Astrocyte (in vitro differentiated cells and primary cell): ENCODE measurements at regions not wholly inside any gene's neighbourhood (a gene's known extent, or its start where the extent isn't known, plus 50 kb on each side); places are given as distances from the start of the nearest gene placed in this dataset.

Experiments
- DNase-seq: peaks from one replicate; pipeline ENCODE4 v3.0.0-alpha.2; 2010; ENCODE audit warnings: low read depth
- FAIRE-seq: peaks from 2 replicates; lab custom pipeline; 2011; peaks lifted over from hg19 to GRCh38; lab: Jason Lieb, UNC
- H2AFZ ChIP-seq: 2 replicates; pipeline ENCODE4 v1.6.0; 2012; ENCODE audit warnings: low read depth, low read length, inconsistent platforms
- H3K27ac ChIP-seq: 2 replicates; pipeline ENCODE4 v1.5.1; 2011; ENCODE audit warnings: low read depth, low read length, inconsistent platforms
- H3K27me3 ChIP-seq: 2 replicates; pipeline ENCODE4 v1.6.0; 2011; ENCODE audit warnings: low read length, inconsistent platforms; ENCODE audit not compliant: insufficient read depth
- H3K36me3 ChIP-seq: 2 replicates; pipeline ENCODE4 v1.5.1; 2011; ENCODE audit warnings: low read length, inconsistent platforms; ENCODE audit not compliant: insufficient read depth
- H3K4me1 ChIP-seq: 2 replicates; pipeline ENCODE4 v1.5.1; 2011; ENCODE audit warnings: low read length, inconsistent platforms; ENCODE audit not compliant: insufficient read depth
- H3K4me2 ChIP-seq: 2 replicates; pipeline ENCODE4 v1.6.0; 2012; ENCODE audit warnings: low read length, inconsistent platforms
- H3K4me3 ChIP-seq: 2 replicates; pipeline ENCODE4 v1.5.1; 2011; ENCODE audit warnings: low read depth, mild to moderate bottlenecking, low read length, inconsistent platforms; ENCODE audit not compliant: insufficient read depth
- H3K79me2 ChIP-seq: 2 replicates; pipeline ENCODE4 v1.6.0; 2012; ENCODE audit warnings: mild to moderate bottlenecking, low read length, inconsistent platforms; ENCODE audit not compliant: insufficient read depth
- H3K9ac ChIP-seq: 2 replicates; pipeline ENCODE4 v1.6.0; 2012; ENCODE audit warnings: mild to moderate bottlenecking, low read length, inconsistent platforms
- H3K9me3 ChIP-seq: 2 replicates; pipeline ENCODE4 v1.5.1; 2012; ENCODE audit warnings: low read depth, mild to moderate bottlenecking, low read length, inconsistent platforms; ENCODE audit not compliant: insufficient read depth
- H4K20me1 ChIP-seq: 2 replicates; pipeline ENCODE4 v1.6.0; 2012; ENCODE audit warnings: low read length, inconsistent platforms; ENCODE audit not compliant: insufficient read depth
- H3K27ac Mint-ChIP-seq: one replicate; pipeline ENCODE4 v1.8.0; 2021; ENCODE audit warnings: mild to moderate bottlenecking, mixed read lengths; ENCODE audit not compliant: unreplicated experiment
- H3K27me3 Mint-ChIP-seq: one replicate; pipeline ENCODE4 v1.8.0; 2021; ENCODE audit warnings: low read depth, mixed read lengths; ENCODE audit not compliant: unreplicated experiment
- H3K36me3 Mint-ChIP-seq: one replicate; pipeline ENCODE4 v1.8.0; 2021; ENCODE audit warnings: low read depth, mixed read lengths; ENCODE audit not compliant: unreplicated experiment
- H3K4me1 Mint-ChIP-seq: one replicate; pipeline ENCODE4 v1.8.0; 2021; ENCODE audit warnings: low read depth, mixed read lengths; ENCODE audit not compliant: unreplicated experiment
- H3K4me3 Mint-ChIP-seq: one replicate; pipeline ENCODE4 v1.8.0; 2021; ENCODE audit warnings: mild to moderate bottlenecking, moderate library complexity, mixed read lengths; ENCODE audit not compliant: unreplicated experiment
- H3K9me3 Mint-ChIP-seq: one replicate; pipeline ENCODE4 v1.8.0; 2021; ENCODE audit warnings: mild to moderate bottlenecking, mixed read lengths; ENCODE audit not compliant: unreplicated experiment
- EZH2 ChIP-seq: IDR thresholded peaks from 2 replicates; pipeline ENCODE4 v1.6.1; 2012; ENCODE audit warnings: mild to moderate bottlenecking, low read length, inconsistent platforms; ENCODE audit not compliant: insufficient read depth
- TF ChIP-seq, protein P1 (sequence below): IDR thresholded peaks from 2 replicates; pipeline ENCODE4 v1.5.1; 2011; ENCODE audit warnings: low read depth, mild to moderate bottlenecking, inconsistent platforms, low read length, moderate library complexity; ENCODE audit not compliant: insufficient read depth

GRCh38 chr13:103726808-103727207, 660.6 kb upstream of the SLC10A2 start:
- TF ChIP-seq, protein P1, sequence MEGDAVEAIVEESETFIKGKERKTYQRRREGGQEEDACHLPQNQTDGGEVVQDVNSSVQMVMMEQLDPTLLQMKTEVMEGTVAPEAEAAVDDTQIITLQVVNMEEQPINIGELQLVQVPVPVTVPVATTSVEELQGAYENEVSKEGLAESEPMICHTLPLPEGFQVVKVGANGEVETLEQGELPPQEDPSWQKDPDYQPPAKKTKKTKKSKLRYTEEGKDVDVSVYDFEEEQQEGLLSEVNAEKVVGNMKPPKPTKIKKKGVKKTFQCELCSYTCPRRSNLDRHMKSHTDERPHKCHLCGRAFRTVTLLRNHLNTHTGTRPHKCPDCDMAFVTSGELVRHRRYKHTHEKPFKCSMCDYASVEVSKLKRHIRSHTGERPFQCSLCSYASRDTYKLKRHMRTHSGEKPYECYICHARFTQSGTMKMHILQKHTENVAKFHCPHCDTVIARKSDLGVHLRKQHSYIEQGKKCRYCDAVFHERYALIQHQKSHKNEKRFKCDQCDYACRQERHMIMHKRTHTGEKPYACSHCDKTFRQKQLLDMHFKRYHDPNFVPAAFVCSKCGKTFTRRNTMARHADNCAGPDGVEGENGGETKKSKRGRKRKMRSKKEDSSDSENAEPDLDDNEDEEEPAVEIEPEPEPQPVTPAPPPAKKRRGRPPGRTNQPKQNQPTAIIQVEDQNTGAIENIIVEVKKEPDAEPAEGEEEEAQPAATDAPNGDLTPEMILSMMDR: no peak
- no peak for TF ChIP-seq EZH2
- Histone ChIP-seq H3K27me3 (no peaks in the 10 kb centered on the region), H3K27ac (no peak overlapping the region), H3K36me3 (no peaks in the 10 kb centered on the region), H3K9ac (no peak overlapping the region), H4K20me1 (no peaks in the 10 kb centered on the region), H3K4me1 (no peaks in the 10 kb centered on the region), H3K4me3 (no peak overlapping the region), H3K4me2 (no peak overlapping the region), H3K9me3 (no peaks in the 10 kb centered on the region), H2AFZ (no peak overlapping the region), H3K79me2 (no peaks in the 10 kb centered on the region)
- Mint-ChIP-seq H3K27ac (no peak overlapping the region), H3K9me3 (peaks cover 3% of the 10 kb centered on the region), H3K36me3 (no peaks in the 10 kb centered on the region), H3K27me3 (no peaks in the 10 kb centered on the region), H3K4me1 (no peaks in the 10 kb centered on the region), H3K4me3 (no peak overlapping the region)
- FAIRE-seq (no peak), DNase-seq (no peak)

DNA sequence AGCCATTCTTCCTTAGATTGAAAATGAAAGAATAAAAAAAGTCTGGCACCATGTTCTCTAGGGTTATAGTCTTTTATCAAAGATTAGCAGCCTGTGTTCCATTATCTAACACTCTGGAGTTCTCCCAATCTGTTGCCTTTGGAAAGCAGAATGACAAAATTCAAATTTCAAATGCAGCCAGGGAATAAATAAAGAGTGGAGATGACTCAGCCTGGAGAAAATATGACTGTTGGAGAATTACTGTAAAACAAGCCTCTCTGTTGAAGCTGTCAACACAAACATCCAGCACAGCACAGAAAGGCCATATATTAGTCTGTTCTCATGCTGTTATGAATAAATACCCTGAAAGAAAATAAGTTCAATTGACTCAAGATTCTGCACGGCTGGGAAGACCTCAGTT, 650.5 kb upstream of the SLC10A2 start:
- no peak overlapping the region for H3K4me2 ChIP-seq
- H3K27ac ChIP-seq: no peak overlapping the region
- no peaks in the 10 kb centered on the region for H3K36me3 ChIP-seq
- Mint-ChIP-seq H3K4me1 (no peaks in the 10 kb centered on the region), H3K27me3 (no peaks in the 10 kb centered on the region), H3K36me3 (no peaks in the 10 kb centered on the region), H3K9me3 (no peaks in the 10 kb centered on the region), H3K4me3 (no peak overlapping the region), H3K27ac (no peak overlapping the region)
- no peaks in the 10 kb centered on the region for H3K4me1 ChIP-seq
- H3K79me2 ChIP-seq: no peaks in the 10 kb centered on the region
- DNase-seq (no peak), FAIRE-seq (no peak)
- TF ChIP-seq, protein P1: no peak
- no peak for TF ChIP-seq EZH2
- H2AFZ ChIP-seq: no peak overlapping the region
- no peak overlapping the region for H3K4me3 ChIP-seq
- H4K20me1 ChIP-seq: no peaks in the 10 kb centered on the region
- H3K9ac ChIP-seq: no peak overlapping the region
- no peaks in the 10 kb centered on the region for H3K9me3 ChIP-seq
- H3K27me3 ChIP-seq: no peaks in the 10 kb centered on the region

DNA sequence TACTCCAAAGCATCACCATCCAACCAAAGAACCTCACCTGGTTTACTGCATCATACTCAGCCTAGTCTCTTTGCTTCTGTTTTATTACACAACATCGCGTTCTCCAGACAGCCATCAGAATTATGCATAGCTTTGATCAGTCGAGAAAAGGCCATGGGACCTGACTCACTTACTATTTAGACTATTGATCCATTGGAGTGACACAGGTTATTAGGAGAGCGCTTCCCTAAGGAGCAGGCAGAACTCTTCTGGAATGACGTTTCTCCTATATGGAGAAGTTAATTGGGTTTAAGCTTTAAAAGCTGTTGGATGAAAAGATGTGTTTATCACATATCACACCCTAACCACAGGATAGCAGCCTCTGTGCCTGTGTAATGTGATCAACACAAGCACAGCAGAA, 649.1 kb upstream of the SLC10A2 start:
- Mint-ChIP-seq H3K27me3 (no peaks in the 10 kb centered on the region), H3K9me3 (no peaks in the 10 kb centered on the region)
- FAIRE-seq: no peak

More for the DNA sequence above, 649.1 kb upstream of the SLC10A2 start:
- Histone ChIP-seq H3K27ac (no peak overlapping the region), H3K27me3 (no peaks in the 10 kb centered on the region), H3K4me2 (no peak overlapping the region), H2AFZ (no peak overlapping the region), H4K20me1 (no peaks in the 10 kb centered on the region), H3K79me2 (no peaks in the 10 kb centered on the region), H3K4me1 (no peaks in the 10 kb centered on the region), H3K9ac (no peak overlapping the region), H3K4me3 (no peak overlapping the region), H3K36me3 (no peaks in the 10 kb centered on the region), H3K9me3 (no peaks in the 10 kb centered on the region)
- H3K27ac Mint-ChIP-seq: no peak overlapping the region
- no peaks in the 10 kb centered on the region for H3K4me1 Mint-ChIP-seq
- no peaks in the 10 kb centered on the region for H3K36me3 Mint-ChIP-seq
- H3K4me3 Mint-ChIP-seq: no peak overlapping the region
- DNase-seq: no peak
- no peak for TF ChIP-seq EZH2
- TF ChIP-seq, protein P1: no peak
